K562 (cell line): ENCODE measurements at regions not wholly inside any gene's neighbourhood (a gene's known extent, or its start where the extent isn't known, plus 50 kb on each side); places are given as distances from the start of the nearest gene placed in this dataset.

ENCODE experiments used
- SMC3 ChIP-seq: conservative IDR thresholded peaks from 2 replicates; pipeline ENCODE4 v1.6.1; 2011; ENCODE audit warnings: low read depth, low read length, improper control_type of control experiment; ENCODE audit not compliant: insufficient read depth
- TF ChIP-seq, protein P1 (sequence below), 2 experiments: fragments of 450-650 bp; IDR thresholded peaks; 2 replicates each; pipeline ENCODE4 v1.6.1; 2016; ENCODE audit warnings: mild to moderate bottlenecking in 2 of 2, borderline replicate concordance in 1 of 2, low read depth in 1 of 2, moderate library complexity in 1 of 2

DNA sequence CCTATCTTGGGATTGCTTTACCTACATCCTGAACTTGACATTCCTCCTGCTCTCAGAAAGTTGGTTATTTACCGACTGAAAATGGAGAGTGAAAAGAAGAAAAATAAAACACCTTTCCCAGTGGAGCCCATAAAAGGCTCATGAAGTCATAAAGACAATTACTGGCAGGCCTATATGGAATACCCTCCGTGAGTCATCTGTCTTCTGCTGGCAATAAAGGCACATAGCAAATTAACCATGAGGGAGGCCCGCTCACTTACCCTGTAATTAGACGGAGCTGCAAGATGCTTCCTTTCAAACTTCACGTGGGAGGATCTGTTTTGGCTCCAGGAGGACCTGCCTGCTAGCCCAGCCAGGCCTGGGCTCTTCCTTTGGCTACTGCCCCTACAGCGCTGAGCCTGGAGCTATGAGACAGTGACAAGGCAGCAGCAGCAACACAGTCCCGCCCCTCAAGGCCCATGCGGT lies 540.4 kb downstream of the BUD13 start (continued):
- TF ChIP-seq, protein P1, sequence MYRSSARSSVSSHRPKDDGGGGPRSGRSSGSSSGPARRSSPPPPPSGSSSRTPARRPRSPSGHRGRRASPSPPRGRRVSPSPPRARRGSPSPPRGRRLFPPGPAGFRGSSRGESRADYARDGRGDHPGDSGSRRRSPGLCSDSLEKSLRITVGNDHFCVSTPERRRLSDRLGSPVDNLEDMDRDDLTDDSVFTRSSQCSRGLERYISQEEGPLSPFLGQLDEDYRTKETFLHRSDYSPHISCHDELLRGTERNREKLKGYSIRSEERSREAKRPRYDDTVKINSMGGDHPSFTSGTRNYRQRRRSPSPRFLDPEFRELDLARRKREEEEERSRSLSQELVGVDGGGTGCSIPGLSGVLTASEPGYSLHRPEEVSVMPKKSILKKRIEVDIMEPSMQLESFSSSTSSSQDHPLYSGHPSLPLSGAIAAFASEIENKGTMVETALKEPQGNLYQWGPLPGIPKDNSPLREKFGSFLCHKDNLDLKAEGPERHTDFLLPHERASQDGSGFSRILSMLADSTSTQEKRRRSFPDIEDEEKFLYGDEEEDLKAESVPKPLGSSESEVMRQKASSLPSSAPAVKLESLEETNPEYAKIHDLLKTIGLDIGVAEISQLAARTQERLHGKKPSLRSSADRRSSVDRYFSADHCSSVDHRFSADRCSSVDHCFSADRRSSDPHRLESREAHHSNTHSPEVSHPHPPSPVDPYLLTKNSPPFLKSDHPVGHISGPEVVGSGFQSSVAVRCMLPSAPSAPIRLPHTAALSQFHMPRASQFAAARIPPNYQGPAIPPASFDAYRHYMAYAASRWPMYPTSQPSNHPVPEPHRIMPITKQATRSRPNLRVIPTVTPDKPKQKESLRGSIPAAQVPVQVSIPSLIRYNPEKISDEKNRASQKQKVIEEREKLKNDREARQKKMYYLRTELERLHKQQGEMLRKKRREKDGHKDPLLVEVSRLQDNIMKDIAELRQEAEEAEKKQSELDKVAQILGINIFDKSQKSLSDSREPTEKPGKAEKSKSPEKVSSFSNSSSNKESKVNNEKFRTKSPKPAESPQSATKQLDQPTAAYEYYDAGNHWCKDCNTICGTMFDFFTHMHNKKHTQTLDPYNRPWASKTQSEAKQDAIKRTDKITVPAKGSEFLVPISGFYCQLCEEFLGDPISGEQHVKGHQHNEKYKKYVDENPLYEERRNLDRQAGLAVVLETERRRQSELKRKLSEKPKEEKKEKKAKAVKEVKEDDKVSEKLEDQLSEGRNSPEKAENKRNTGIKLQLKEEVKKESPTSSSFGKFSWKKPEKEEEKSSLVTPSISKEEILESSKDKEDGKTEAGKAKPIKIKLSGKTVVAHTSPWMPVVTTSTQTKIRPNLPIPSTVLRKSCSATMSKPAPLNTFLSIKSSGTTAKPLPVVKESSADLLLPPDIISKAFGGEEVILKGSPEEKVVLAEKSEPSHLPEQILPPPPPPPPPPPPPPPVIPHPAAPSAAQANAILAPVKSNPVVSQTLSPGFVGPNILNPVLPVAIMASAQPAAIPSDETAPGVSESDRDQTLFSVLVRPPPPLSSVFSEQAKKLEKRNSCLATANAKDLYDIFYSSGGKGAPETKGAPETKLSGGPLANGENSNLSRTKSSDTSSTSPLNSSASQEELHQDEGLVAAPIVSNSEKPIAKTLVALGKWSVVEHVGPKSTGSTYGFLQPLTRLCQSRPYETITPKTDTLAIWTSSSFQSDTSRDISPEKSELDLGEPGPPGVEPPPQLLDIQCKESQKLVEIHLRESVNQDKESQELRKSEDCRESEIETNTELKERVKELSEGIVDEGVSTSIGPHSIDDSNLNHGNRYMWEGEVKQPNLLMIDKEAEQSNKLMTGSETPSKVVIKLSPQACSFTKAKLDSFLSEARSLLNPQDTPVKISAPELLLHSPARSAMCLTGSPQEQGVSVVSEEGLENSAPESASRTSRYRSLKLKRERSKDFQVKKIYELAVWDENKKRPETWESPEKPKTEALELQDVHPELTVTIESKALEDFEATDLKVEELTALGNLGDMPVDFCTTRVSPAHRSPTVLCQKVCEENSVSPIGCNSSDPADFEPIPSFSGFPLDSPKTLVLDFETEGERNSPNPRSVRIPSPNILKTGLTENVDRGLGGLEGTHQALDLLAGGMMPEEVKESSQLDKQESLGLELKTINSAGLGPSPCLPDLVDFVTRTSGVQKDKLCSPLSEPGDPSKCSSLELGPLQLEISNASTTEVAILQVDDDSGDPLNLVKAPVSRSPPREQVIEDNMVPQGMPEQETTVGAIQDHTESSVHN (IDR thresholded peaks at IDR 0.05; ENCODE audit: borderline replicate concordance in 1 of 2, low read depth in 1 of 2) = no peak
- TF ChIP-seq SMC3 = no peak
